ENCODE measurements at regions not wholly inside any gene's neighbourhood (a gene's known extent, or its start where the extent isn't known, plus 50 kb on each side); places are given as distances from the start of the nearest gene placed in this dataset.
"Not testable (repeated sequence)": the region's sequence is repeated elsewhere in the genome, so short reads cannot be mapped to it uniquely, and the experiment has no call there.

- no peak overlapping the region for H3K4me3 ChIP-seq (ENCODE audit: low read length)
- TF ChIP-seq, protein P1, sequence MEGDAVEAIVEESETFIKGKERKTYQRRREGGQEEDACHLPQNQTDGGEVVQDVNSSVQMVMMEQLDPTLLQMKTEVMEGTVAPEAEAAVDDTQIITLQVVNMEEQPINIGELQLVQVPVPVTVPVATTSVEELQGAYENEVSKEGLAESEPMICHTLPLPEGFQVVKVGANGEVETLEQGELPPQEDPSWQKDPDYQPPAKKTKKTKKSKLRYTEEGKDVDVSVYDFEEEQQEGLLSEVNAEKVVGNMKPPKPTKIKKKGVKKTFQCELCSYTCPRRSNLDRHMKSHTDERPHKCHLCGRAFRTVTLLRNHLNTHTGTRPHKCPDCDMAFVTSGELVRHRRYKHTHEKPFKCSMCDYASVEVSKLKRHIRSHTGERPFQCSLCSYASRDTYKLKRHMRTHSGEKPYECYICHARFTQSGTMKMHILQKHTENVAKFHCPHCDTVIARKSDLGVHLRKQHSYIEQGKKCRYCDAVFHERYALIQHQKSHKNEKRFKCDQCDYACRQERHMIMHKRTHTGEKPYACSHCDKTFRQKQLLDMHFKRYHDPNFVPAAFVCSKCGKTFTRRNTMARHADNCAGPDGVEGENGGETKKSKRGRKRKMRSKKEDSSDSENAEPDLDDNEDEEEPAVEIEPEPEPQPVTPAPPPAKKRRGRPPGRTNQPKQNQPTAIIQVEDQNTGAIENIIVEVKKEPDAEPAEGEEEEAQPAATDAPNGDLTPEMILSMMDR (conservative IDR thresholded peaks at IDR 0.05; ENCODE audit: low read length): no peak
- DNase-seq (ENCODE audit: low read depth): no peak
Measured at GRCh38 chr11:81966340-81966739, 767.3 kb downstream of the FAM181B start.

GRCh38 chr11:81963018-81963417, 770.6 kb downstream of the FAM181B start:
- TF ChIP-seq, protein P1 (conservative IDR thresholded peaks at IDR 0.05; ENCODE audit: low read length): peak; percentile 20; the same call in 1 of the 2 replicates
- DNase-seq (ENCODE audit: low read depth): no peak
- no peak overlapping the region for H3K4me3 ChIP-seq (ENCODE audit: low read length)

DNA sequence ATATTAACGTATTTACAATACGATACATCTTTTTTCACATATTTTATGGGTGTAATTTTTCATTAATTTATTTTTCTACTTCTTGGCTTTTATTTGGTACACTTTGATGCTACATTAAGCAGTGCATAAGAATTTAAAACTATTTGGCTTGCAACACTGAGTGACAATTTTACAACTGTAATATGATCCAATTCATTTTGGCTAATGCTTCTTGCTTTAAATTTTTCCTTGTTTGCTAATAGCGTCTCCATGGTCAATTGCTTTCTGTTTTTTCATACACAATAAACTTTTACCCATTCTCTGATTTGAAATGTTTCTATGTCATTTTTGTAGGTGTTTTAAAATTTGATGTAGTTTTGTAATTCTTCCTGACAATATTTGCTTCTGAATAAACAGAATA, 773.2 kb downstream of the FAM181B start:
- no peak overlapping the region for H3K4me3 ChIP-seq (ENCODE audit: low read length)
- TF ChIP-seq, protein P1 (conservative IDR thresholded peaks at IDR 0.05; ENCODE audit: low read length): no peak
- no peak for DNase-seq (ENCODE audit: low read depth)

GRCh38 chr11:81959341-81959740, 774.3 kb downstream of the FAM181B start:
- no peak overlapping the region for H3K4me3 ChIP-seq (ENCODE audit: low read length)
- TF ChIP-seq, protein P1 (conservative IDR thresholded peaks at IDR 0.05; ENCODE audit: low read length): no peak
- DNase-seq (ENCODE audit: low read depth): no peak

- H3K4me3 ChIP-seq (ENCODE audit: low read length); DNase-seq (ENCODE audit: low read depth): not testable (repeated sequence)
Measured at GRCh38 chr11:81954301-81954700, 779.4 kb downstream of the FAM181B start.

- H3K4me3 ChIP-seq (ENCODE audit: low read length): no peak overlapping the region
- TF ChIP-seq, protein P1 (conservative IDR thresholded peaks at IDR 0.05; ENCODE audit: low read length): no peak
- DNase-seq (ENCODE audit: low read depth): no peak
Measured at GRCh38 chr11:81946831-81947230, 786.8 kb downstream of the FAM181B start.

- DNase-seq (ENCODE audit: low read depth): no peak
- no peak overlapping the region for H3K4me3 ChIP-seq (ENCODE audit: low read length)
- TF ChIP-seq, protein P1 (conservative IDR thresholded peaks at IDR 0.05; ENCODE audit: low read length): no peak
Measured at GRCh38 chr11:81942646-81943045, 791.0 kb downstream of the FAM181B start.

- DNase-seq (ENCODE audit: low read depth): no peak
- TF ChIP-seq, protein P1 (conservative IDR thresholded peaks at IDR 0.05; ENCODE audit: low read length): no peak
- no peak overlapping the region for H3K4me3 ChIP-seq (ENCODE audit: low read length)
Measured at GRCh38 chr11:81941998-81942397, 791.7 kb downstream of the FAM181B start.
